NT2/D1 (cell line): ENCODE measurements at regions not wholly inside any gene's neighbourhood (a gene's known extent, or its start where the extent isn't known, plus 50 kb on each side); places are given as distances from the start of the nearest gene placed in this dataset.

Experiments used
- SUZ12 ChIP-seq: IDR thresholded peaks from 2 replicates; pipeline ENCODE4 v1.6.1; 2011; ENCODE audit not compliant: insufficient read length, insufficient read depth; ENCODE audit errors: extremely low read depth
- YY1 ChIP-seq: IDR thresholded peaks from 2 replicates; pipeline ENCODE4 v1.6.1; 2011; ENCODE audit not compliant: insufficient read length, insufficient read depth
- ZNF274 ChIP-seq: IDR thresholded peaks from 2 replicates; pipeline ENCODE4 v1.6.1; 2011; ENCODE audit warnings: mild to moderate bottlenecking, low read depth, low read length

DNA sequence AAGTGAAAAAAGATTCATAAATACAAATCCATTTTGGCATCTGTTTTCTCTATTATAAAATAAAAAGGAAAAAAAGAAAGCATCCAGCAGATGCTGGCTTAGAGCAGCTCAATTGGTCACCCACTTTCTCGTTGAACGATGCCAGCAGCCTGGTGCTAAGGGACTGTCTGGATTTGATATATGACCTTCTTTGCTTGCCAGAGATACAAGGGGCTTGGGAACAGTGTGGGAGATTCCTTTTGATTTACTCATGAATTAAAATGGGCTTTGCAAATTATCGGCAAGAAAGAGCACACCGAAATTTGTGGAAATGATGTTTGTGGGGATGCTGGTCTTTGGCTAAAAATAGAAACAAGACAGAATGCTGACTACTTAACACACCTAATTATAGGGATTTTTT, 210.3 kb upstream of the STT3B start:
- TF ChIP-seq SUZ12 = no peak
- TF ChIP-seq YY1 = no peak
- no peak for TF ChIP-seq ZNF274
